Gastrocnemius medialis (tissue), 4 donors: ENCODE measurements at regions not wholly inside any gene's neighbourhood (a gene's known extent, or its start where the extent isn't known, plus 50 kb on each side); places are given as distances from the start of the nearest gene placed in this dataset.
A peak's percentile ranks its signal among the peaks of the same experiment; 100 is the strongest.

Experiments used
- ATAC-seq, 2 donors: fragments of 150-250 bp; one replicate each; pipeline ENCODE4 v1.9.1; 2016
- DNase-seq, 2 donors: peaks; one replicate each; pipeline ENCODE4 v3.0.0-alpha.2; 2019
- H3K27ac ChIP-seq, 4 donors: fragments of 200-600 bp; sonication (generic); 1 replicate in 1 of 4; 2 replicates in 3 of 4; pipeline ENCODE4 v1.5.1; 2016 to 2018; ENCODE audit warnings: mild to moderate bottlenecking in 2 of 4, moderate library complexity in 1 of 4
- H3K27me3 ChIP-seq, 3 donors: fragments of 200-600 bp; sonication (generic) in 2 of 3; 1 replicate in 1 of 3; 2 replicates in 2 of 3; pipeline versions ENCODE4 v1.5.1 to v1.6.0; 2016 to 2019; ENCODE audit warnings: mild to moderate bottlenecking in 1 of 3, moderate library complexity in 1 of 3
- H3K36me3 ChIP-seq, 2 donors: fragments of 200-600 bp; sonication (generic) in 1 of 2; one replicate each; pipeline ENCODE4 v1.5.1; 2017 to 2018
- H3K4me1 ChIP-seq, 2 donors: fragments of 200-600 bp; sonication (generic) in 1 of 2; one replicate each; pipeline ENCODE4 v1.5.1; 2016 to 2017; ENCODE audit warnings: mild to moderate bottlenecking in 2 of 2
- H3K4me3 ChIP-seq, 4 donors: fragments of 200-600 bp; sonication (generic) in 3 of 4; 1 replicate in 1 of 4; 2 replicates in 3 of 4; pipeline ENCODE4 v1.5.1; 2016 to 2019; ENCODE audit warnings: mild to moderate bottlenecking in 2 of 4
- H3K9me3 ChIP-seq, 3 donors: fragments of 200-600 bp; sonication (generic) in 2 of 3; 1 replicate in 1 of 3; 2 replicates in 2 of 3; pipeline ENCODE4 v1.5.1; 2016 to 2019
- CTCF ChIP-seq, 5 experiments: fragments of 450-650 bp in 3 of 5; fragments of 200-600 bp in 2 of 5; sonication (generic) in 2 of 5; IDR thresholded peaks in 4 of 5; conservative IDR thresholded peaks in 1 of 5; 1 replicate in 4 of 5; 2 replicates in 1 of 5; pipeline ENCODE4 v1.5.1; 2016 to 2019; ENCODE audit warnings: antibody characterized with exemption in 5 of 5, mild to moderate bottlenecking in 3 of 5, moderate library complexity in 3 of 5
- POLR2A ChIP-seq, 2 donors: fragments of 450-650 bp; IDR thresholded peaks; one replicate each; pipeline ENCODE4 v1.6.1; 2017; ENCODE audit warnings: antibody characterized with exemption in 2 of 2, mild to moderate bottlenecking in 2 of 2, moderate library complexity in 2 of 2
- in situ Hi-C, 4 donors: fragments of 200-750 bp; cut with MboI; loops; one replicate each; pipeline versions ENCODE4 v1.15.0 to v1.8.0; 2017; ENCODE audit warnings: low sequenced_read_pairs in 4 of 4
- intact Hi-C: fragments of 100-400 bp; cut with DNase I; formaldehyde crosslinking; loops from one replicate; pipeline ENCODE4 v1.15.1; 2023; ENCODE audit warnings: low total_unique reads

GRCh38 chr21:33978585-33978984 is 63.0 kb upstream of the ATP5PO start:
- TF ChIP-seq CTCF (IDR thresholded peaks at IDR 0.05 in 4 of 5, conservative IDR thresholded peaks at IDR 0.05 in 1 of 5) (no peak), POLR2A (IDR thresholded peaks at IDR 0.05) (no peak)
- no peak for DNase-seq
- no peak overlapping the region for H3K27ac ChIP-seq
- H3K4me3 ChIP-seq: no peak overlapping the region
- H3K9me3 ChIP-seq: no peaks in the 10 kb centered on the region
- peaks cover 19 to 23% of the 10 kb centered on the region in 2 donors for H3K4me1 ChIP-seq
- in situ Hi-C loops (no loop called here), intact Hi-C loops (no loop called here)
- no peaks in the 10 kb centered on the region for H3K36me3 ChIP-seq
- no peak for ATAC-seq
- no peaks in the 10 kb centered on the region for H3K27me3 ChIP-seq

GRCh38 chr21:33977721-33978369 is 62.2 kb upstream of the ATP5PO start:
- Histone ChIP-seq H3K36me3 (no peaks in the 10 kb centered on the region), H3K4me3 (no peak overlapping the region), H3K9me3 (no peaks in the 10 kb centered on the region), H3K27me3 (no peaks in the 10 kb centered on the region), H3K27ac (peak overlapping the region in 3 of 4 donors; percentile 72 to 89 (median 78)), H3K4me1 (peaks cover 19 to 23% of the 10 kb centered on the region in 2 donors)
- DNase-seq (no peak), ATAC-seq (no peak)
- intact Hi-C loops (no loop called here), in situ Hi-C loops (no loop called here)
- TF ChIP-seq CTCF (IDR thresholded peaks at IDR 0.05 in 4 of 5, conservative IDR thresholded peaks at IDR 0.05 in 1 of 5) (no peak), POLR2A (IDR thresholded peaks at IDR 0.05) (no peak)

GRCh38 chr21:33977017-33977720 is 61.6 kb upstream of the ATP5PO start:
- in situ Hi-C loops (no loop called here), intact Hi-C loops (no loop called here)
- no peak for TF ChIP-seq CTCF (IDR thresholded peaks at IDR 0.05 in 4 of 5, conservative IDR thresholded peaks at IDR 0.05 in 1 of 5)
- no peak for TF ChIP-seq POLR2A (IDR thresholded peaks at IDR 0.05)
- peak in 1 of 2 donors; percentile 51 for ATAC-seq
- Histone ChIP-seq H3K4me3 (peak overlapping the region in 1 of 4 donors; percentile 28), H3K27ac (peak overlapping the region; percentile 72 to 89 (median 79)), H3K9me3 (no peaks in the 10 kb centered on the region), H3K4me1 (peaks cover 19 to 23% of the 10 kb centered on the region in 2 donors), H3K36me3 (no peaks in the 10 kb centered on the region), H3K27me3 (no peaks in the 10 kb centered on the region)
- DNase-seq: no peak

GRCh38 chr21:33976082-33977016 is 60.7 kb upstream of the ATP5PO start:
- Histone ChIP-seq H3K9me3 (no peaks in the 10 kb centered on the region), H3K27me3 (no peaks in the 10 kb centered on the region), H3K4me3 (peak overlapping the region in 3 of 4 donors; percentile 28 to 37 (median 35)), H3K4me1 (peaks cover 19 to 23% of the 10 kb centered on the region in 2 donors), H3K36me3 (no peaks in the 10 kb centered on the region), H3K27ac (peak overlapping the region; percentile 72 to 89 (median 79))
- peak; percentile 35 to 49 for DNase-seq
- in situ Hi-C loops (no loop called here), intact Hi-C loops (no loop called here)
- TF ChIP-seq CTCF (IDR thresholded peaks at IDR 0.05 in 4 of 5, conservative IDR thresholded peaks at IDR 0.05 in 1 of 5): no peak
- no peak for TF ChIP-seq POLR2A (IDR thresholded peaks at IDR 0.05)
- ATAC-seq: peak; percentile 92 to 95
